ENCODE measurements at regions not wholly inside any gene's neighbourhood (a gene's known extent, or its start where the extent isn't known, plus 50 kb on each side); places are given as distances from the start of the nearest gene placed in this dataset.

DNA sequence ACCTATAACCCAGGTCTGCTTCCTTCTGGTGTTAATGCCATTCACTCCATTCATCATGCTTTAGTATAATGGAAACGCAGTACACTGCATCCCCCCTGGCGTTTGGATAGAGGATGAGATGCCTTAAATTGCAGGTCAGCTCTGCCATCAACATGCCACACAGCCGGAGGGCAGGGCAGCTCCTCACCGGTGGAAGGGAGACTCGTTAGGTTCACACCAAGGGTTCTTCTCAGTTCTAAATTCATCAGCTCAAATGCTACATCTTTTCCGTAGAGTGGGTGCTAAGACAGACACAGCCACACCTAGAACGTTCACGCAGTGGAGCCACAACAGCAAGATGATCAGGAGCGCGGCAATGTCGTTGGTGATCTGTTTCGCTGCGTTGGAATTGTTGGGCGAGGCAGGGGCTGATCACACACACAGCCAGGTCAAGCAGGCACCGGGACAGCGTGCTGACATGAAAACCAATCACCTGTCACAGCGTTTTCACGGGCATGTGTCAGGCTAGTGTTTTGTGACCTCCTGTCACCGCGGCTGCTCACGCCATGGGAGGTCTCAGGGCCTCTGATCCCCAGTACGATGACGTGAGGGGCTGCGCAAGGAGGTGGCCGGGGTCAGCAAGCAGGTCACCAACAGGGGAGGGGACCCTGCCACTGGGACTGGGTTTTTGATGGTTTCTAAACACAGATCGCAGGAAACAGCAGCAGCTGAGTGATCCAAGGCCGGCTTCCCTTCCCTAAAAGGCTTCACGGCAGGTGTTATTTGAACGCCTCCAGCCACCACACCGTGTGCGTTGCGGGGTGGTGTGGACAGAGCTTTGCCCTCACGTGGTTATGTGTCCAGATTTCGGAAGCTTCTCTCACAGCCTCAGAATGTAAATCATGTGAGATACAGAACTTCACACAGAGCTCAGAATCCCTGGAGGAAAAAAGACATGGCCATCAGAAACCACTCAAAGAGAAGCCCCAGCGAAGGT, 94.3 kb upstream of the IRS2 start:
- no peak for DNase-seq

DNA sequence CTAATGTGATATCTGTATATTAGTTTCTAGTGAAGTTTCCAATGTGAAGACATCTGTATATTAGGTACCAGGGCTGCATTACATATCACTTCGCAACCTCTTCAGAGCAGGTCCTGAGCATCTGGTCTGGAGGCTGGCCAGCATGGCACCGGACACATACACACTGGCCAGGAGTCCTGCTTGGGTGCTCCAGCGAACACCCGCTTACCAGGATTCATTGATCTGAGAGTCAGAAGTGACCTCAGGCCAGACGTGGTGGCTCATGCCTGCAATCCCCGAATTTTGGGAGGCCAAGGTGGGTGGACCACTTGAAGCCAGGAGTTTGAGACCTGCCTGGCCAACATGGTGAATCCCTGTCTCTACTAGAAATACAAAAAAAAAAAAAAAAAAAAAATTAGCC, 93.0 kb upstream of the IRS2 start:
- DNase-seq: no peak

GRCh38 chr13:109877809-109878208, 91.4 kb upstream of the IRS2 start:
- DNase-seq: no peak

- DNase-seq: no peak
Measured at GRCh38 chr13:109875746-109876145, 89.4 kb upstream of the IRS2 start.

- no peak for DNase-seq
Measured at GRCh38 chr13:109874484-109875454, 88.4 kb upstream of the IRS2 start.

GRCh38 chr13:109873351-109874123, 87.2 kb upstream of the IRS2 start:
- DNase-seq: no peak

DNA sequence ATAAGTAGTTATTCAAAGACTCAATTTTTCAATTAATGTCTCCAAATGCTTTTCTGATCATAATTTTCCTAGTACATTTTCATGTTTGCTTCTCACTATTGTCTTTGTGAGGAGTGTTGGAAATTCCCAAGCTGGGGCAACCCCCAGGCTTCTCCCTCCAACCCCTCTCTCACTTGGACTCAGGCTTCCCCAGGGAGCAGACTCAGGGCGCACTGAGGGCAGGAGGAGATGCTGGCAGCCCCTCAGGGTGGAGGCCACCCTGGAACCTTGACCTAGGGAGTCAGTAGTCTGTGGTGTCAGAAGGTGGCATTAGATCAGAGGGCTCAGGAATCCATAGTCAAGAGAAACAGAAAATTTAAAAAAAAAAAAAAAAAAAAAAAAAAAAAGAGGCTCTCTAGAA, 86.5 kb upstream of the IRS2 start:
- DNase-seq: no peak

- DNase-seq: no peak
Measured at GRCh38 chr13:109870696-109871370, 84.5 kb upstream of the IRS2 start.

GRCh38 chr13:109870274-109870673, 83.9 kb upstream of the IRS2 start:
- no peak for DNase-seq

- DNase-seq: peak; percentile 66
Measured at GRCh38 chr13:109869312-109870237, 83.2 kb upstream of the IRS2 start.

DNA sequence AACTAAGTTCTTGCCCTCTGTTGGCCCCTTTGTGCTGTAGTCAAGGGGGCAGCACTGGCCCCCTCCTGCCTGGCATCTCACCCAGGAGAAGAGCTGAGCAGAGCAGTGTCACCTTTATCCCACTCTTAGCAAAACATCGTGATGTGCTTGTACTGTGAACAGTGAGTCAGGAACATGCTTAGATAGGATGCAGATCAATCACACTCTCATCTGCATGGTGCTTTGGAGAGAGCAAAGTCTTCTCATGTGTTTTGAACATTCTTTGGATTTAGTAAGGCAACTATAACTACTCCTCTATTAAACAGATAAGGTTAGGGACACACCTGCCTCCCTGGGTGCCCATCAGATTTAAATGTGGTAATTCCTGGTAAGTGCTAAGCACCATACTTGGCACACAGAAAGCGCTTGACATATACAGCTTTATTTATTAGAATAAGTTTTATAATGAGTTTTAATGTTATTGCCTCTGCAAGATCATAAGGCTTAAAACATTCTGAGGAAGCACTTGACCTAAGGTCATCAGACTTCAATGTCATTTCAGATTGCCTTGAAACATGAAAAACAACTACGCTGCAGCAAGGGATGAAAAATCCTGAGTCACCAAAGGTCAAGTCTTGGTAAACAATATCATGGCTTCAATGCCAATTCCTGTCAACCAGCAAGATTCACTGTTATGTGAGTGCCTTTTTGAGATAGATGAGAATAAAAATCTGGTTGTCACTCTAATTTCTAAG, 82.4 kb upstream of the IRS2 start:
- no peak for DNase-seq

DNA sequence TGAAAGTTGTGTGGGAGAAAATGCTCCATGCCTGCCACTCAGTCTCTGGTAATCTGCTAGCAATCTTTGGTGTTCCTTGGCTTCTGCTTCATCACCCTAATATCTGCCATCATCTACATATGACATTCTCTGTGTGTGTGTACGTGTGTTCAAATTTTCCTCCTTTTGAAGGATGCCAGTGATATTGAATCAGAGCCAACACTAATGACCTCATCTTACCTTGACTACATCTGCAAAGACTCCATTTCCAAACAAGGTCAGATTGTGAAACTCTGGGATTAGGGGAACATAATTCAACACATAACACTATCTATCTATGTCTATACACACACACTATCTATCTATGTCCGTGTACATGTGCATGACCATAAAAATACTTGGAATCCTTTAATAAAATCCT, 81.4 kb upstream of the IRS2 start:
- DNase-seq: no peak

DNA sequence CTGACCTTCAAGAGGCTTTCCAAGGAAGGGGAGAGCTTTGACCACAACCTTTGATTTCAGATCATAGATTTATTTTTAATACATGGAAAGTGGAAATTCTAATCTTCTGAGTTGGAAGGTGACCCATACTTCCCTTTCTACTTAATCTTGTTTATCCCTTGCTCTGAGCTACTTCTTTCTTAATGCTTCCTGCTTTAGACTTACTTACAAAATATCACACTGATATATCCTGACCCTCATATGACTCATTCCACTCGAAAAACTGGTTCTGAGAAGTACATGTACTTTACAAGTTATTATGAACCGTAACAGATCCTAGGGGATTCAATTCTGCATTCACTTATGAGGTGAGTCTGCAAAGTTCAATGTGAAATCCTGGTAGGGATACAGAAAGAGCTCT, 76.2 kb upstream of the IRS2 start:
- DNase-seq: no peak

DNA sequence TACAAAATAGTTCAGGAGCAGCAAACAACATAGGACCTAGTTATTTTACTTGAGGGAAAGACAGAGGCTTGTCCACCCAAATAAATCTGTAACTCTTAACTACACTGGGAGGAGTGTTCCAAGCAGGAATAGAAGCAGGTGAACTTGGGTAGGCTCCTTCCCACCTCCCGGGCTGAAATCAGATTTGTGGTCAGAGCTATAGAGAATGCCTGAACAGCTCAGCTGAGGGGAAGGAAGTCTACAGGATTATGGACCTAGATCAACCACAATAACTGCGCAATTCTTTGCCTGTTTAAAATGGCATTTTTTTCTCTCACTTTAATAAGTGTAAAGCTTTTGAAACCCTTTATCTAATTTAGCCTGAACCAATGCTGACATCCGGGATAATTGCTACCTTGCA, 73.5 kb upstream of the IRS2 start:
- DNase-seq: no peak

DNA sequence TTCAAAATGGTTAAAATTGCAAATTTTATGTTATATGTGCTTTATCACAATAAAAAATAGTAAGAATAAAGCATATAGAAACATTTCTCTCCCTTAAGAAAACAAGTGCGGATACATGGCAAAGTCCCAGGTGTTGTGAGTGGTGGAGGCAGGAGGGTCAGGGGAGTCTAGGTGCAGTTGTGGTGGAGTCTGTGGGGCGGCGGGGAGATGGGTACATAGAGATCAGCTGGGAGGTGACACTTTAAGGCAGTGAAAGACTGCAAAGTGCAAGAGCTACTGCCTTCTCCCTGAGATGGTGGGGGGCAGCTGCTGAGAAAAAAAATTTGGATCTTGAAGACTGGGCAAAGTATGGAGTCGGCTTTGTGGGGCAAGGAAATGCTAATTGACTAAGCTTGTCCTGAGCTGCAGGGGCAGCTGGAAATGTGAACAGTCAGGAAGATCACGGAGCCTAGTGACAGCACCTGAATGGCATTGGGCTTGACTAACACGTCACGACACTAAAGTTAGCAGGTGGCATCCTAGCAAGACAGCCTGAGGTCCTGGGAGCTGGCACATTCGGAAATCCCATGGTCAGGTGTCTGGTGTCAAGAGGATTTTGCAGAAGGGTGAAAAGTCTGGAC, 72.9 kb upstream of the IRS2 start:
- no peak for DNase-seq

- no peak for DNase-seq
Measured at GRCh38 chr13:109858319-109858718, 71.9 kb upstream of the IRS2 start.

DNA sequence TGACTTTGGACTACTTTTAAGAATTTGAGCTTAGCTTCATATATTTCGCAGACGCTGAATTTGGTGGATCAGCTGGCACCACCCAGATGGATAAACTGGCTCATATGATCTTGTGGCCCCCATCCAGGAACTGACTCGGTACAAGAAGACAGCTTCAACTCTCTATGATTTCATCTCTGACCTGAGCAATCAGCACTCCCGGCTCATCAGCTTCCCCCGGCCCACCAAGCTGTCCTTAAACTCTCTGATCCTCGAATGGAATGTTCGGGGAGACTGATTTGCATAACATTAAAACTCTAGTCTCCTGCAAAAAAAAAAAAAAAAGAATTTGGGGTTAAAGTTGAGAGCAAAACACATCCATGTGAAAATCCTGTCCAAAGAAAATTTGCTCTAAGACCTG, 71.4 kb upstream of the IRS2 start:
- no peak for DNase-seq

DNA sequence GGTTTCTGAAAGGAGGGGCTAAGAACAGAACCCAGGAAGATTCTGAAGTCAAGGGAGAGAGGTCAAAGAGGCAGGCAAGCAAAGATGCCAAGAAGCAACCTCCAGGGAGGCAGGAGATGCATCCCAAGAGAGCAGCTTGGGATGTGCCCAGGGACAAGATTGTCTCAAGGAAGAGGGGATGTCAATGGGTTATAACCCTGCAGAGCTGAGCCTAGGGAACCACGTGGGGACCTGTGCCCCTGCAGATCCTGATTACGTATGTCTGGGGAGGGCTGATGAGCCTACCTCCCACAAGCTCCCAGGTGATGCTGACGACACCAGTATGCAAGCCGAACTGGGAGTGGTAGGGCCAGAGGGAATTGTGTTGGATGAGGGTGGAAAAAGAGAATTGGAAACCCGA, 70.9 kb upstream of the IRS2 start:
- DNase-seq: no peak

DNA sequence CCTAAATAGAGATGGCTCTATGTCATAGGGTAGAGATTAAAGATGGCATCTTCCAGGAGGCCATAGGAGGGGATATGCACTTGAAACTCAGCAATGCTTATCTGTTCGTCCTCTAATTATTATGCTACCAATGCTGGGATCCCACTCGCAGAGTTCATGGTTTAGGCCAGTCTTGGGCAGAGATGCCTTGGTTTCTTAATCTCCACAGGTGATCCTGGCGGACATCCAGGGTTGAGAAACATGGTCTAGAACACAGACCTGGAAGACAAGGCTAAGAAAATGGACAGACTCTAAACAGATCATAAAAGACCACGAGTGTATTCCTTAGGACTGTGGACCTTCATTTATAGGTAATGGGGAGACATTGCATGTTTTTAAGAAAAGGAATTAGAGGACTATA, 70.0 kb upstream of the IRS2 start:
- DNase-seq: no peak

GRCh38 chr13:109853153-109853552, 66.8 kb upstream of the IRS2 start:
- no peak for DNase-seq

Data from left hindlimb (tissue), 1 donor.